ENCODE measurements at regions not wholly inside any gene's neighbourhood (a gene's known extent, or its start where the extent isn't known, plus 50 kb on each side); places are given as distances from the start of the nearest gene placed in this dataset.
A peak's percentile ranks its signal among the peaks of the same experiment; 100 is the strongest.

GRCh38 chr1:209222826-209223225 lies 360.7 kb upstream of the CAMK1G start:
- DNase-seq = no peak

DNA sequence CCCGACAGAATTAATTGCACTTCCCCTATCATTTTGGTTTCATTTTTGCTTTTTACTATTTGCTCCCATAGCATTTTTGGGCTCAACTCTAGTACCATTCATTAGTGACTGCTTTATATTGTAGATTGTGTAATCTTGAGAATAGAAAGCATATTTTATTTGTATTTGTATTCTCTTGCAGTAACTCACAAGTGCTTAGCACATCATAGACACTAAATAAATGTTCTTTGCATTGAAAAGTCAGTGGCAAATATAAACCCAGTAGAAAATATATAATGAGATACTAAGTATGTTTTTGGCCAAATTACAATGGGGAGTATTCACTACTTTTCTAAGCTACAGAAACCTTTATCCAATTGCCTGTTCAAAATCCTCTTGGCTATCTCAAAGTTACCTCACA lies 359.7 kb upstream of the CAMK1G start:
- no peak for DNase-seq

- DNase-seq = no peak
These were observed 358.6 kb upstream of the CAMK1G start for GRCh38 chr1:209224886-209225285.

- no peak for DNase-seq
These were observed 356.3 kb upstream of the CAMK1G start for GRCh38 chr1:209227171-209227570.

- DNase-seq = no peak
These were observed 355.6 kb upstream of the CAMK1G start for GRCh38 chr1:209227941-209228340.

DNA sequence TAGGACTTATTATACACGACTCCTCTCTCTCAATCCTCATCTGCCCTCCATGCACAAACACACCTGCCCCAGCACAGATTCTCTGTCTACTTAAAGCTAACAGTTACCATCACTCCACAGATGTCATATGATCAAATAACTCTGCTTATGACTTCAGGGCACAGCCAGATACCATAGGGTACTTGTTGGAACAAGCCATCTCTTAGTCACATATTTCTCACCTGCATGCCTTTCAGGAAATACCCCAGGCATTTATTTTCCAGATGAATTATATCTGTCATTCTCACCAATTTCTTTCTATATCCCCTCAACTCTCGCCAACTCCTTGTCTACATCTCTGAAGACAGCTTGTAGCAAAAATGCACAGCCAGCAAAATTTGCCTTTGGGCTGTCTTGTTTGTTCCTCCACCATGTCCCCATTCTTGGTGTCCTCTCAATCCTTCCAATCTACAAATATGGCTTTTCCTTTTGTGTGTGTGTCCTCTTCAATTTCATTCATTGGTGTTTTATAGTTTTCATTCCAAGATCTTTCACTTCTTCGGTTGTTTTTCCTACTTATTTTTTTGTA lies 353.9 kb upstream of the CAMK1G start:
- no peak for DNase-seq

DNA sequence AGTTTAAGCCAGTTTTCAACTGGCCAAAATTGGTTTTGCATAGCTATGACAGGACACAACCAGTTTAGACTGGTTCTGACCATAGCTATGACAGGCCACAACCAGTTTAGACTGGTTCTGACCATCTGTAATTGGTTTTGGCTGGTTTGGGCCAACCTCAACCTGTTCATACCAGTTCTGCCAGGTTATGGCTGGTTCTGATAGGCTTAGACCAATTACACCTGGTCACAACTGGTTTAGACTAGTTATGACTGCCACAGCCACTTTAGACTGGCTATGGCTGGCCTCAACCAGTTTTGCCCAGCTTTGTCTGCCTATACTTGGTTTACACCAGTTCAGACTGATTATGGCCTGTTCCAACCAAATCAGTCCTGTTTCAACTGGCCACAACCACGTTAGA lies 353.2 kb upstream of the CAMK1G start:
- DNase-seq = no peak

DNA sequence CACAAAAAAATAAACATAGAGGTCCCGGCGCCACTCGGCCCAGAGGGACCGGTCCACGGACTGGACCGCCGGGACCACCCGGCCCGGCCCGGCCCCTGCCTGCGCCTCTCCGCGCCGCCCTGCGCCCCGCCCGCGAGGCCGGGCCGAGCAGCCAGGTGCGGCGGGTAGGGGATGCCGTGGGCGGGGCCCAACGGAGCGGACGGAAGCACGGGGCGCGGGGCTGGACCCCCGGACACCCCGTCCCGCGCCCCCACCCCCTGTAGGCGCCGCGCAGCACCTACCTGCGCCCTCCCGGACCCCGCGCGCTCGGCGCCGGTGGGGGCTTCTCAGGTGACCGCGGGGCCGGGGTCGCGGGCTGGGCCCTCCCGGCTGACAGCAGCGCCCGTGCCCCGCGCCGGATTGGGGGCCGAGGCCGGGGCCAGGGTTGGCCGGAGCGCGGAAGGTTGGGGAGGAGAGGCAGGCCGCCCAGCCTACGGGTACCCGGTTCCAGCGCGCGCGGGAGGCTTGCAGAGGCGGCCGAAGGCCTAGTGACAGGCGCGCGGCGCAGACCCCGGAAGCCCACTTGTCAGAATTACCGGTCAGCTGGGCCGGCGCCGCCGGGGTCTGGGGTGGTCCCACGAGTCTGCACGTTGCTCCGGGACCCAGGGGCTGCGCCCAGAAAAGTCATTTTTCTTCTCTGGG lies 351.9 kb upstream of the CAMK1G start:
- DNase-seq = no peak

GRCh38 chr1:209232197-209232596 lies 351.3 kb upstream of the CAMK1G start:
- no peak for DNase-seq

GRCh38 chr1:209232759-209233158 lies 350.8 kb upstream of the CAMK1G start:
- DNase-seq = no peak

GRCh38 chr1:209235166-209235565 lies 348.3 kb upstream of the CAMK1G start:
- no peak for DNase-seq

GRCh38 chr1:209238356-209238755 lies 345.2 kb upstream of the CAMK1G start:
- DNase-seq = no peak

- no peak for DNase-seq
These were observed 343.2 kb upstream of the CAMK1G start for GRCh38 chr1:209240351-209240750.

GRCh38 chr1:209241487-209241886 lies 342.0 kb upstream of the CAMK1G start:
- DNase-seq = peak; percentile 19

GRCh38 chr1:209248649-209249279 lies 334.8 kb upstream of the CAMK1G start:
- peak; percentile 66 for DNase-seq

- no peak for DNase-seq
These were observed 334.2 kb upstream of the CAMK1G start for GRCh38 chr1:209249280-209249670.

GRCh38 chr1:209249785-209250440 lies 333.6 kb upstream of the CAMK1G start:
- DNase-seq = no peak

DNA sequence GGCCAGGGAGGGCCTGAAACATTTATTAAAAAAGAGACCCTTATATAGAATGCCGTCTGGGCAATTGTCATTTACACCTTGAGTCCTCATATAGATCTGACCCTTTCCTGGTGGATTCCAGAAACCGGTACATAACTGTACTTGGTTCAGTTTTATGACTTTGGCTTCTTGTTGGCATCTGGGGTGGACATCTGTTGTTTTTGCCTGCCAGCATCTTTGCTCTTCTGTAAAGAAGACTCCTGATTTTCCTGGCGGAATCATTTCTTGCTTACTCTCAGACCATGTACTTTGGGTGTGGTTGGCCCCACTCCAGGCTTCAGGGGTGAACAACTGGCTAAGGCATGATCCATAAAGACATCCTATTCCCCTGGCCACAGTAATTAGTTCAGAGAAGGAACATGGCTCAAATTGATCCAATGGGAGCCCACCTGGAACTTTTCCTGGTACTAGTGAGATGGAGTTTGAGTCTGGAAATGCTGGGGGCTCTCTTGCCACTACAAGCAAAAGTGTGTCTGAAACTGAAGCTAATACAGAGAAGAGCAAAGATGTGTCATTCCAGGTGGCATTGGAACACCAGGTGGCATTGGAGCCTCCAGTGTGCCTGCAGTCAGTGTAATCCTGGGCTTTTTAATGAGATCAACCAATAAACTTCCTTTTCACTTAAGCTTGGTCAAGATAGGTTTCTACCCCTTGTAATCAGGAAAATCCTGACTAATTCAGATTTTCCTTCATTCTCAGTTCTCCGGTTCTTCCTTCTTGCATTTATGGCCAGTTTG lies 332.5 kb upstream of the CAMK1G start:
- no peak for DNase-seq

- DNase-seq = no peak
These were observed 326.7 kb upstream of the CAMK1G start for GRCh38 chr1:209256766-209257350.

GRCh38 chr1:209257454-209257853 lies 326.1 kb upstream of the CAMK1G start:
- DNase-seq = no peak

- no peak for DNase-seq
These were observed 323.4 kb upstream of the CAMK1G start for GRCh38 chr1:209260136-209260535.

GRCh38 chr1:209262631-209263030 lies 320.9 kb upstream of the CAMK1G start:
- no peak for DNase-seq
